Activated CD8-positive, alpha-beta memory T cell treated with anti-CD3 and anti-CD28 coated beads for 48 hours (primary cell): ENCODE measurements at regions not wholly inside any gene's neighbourhood (a gene's known extent, or its start where the extent isn't known, plus 50 kb on each side); places are given as distances from the start of the nearest gene placed in this dataset.

Experiments used
- DNase-seq, 3 experiments: peaks; one replicate each; pipeline ENCODE4 v3.0.0-alpha.2; 2020; ENCODE audit warnings: low read depth in 2 of 3, low spot score in 2 of 3

- DNase-seq: no peak
Observed at GRCh38 chr17:72297326-72298115, 176.7 kb downstream of the SOX9 start.

GRCh38 chr17:72299100-72299499 is 178.3 kb downstream of the SOX9 start:
- no peak for DNase-seq

DNA sequence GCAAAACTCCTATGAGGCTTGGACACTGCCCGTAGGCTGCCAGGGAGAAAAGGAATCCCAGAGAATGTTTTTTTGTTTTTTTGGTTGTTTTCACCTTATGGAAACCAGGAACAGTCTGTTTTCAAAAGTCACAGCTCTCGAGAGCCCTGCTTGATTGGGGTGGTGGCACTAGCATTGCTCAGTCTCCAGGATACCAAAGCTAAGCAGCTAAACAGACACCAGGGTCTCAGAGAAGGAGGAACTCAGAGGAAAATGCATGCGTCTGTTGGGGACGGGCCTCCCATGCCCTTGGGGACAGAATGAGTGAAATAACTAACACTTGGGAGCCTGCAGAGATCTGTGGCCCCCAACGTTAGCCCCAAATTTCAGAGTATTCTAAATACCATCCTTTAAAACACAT is 178.8 kb downstream of the SOX9 start:
- DNase-seq: no peak

DNA sequence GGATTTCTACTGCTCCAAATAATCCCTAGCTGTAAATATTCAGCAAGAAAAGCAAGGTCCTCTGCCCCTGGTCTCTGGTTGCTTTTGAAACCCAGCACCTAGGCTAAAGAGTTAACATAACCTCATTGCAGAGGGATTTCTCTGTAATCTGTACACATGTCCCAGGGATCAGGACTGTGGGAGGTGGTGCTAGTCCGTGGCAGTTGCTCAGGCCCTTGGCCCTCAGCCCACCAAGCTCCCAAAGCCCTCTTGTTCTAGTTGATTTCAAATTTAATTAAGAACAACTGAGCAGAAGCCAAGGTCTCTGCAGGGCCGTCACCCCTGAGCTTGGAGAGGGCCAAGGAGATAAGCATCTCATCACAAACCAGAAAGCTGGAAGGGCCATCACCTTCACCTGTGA is 181.1 kb downstream of the SOX9 start:
- DNase-seq: no peak

DNA sequence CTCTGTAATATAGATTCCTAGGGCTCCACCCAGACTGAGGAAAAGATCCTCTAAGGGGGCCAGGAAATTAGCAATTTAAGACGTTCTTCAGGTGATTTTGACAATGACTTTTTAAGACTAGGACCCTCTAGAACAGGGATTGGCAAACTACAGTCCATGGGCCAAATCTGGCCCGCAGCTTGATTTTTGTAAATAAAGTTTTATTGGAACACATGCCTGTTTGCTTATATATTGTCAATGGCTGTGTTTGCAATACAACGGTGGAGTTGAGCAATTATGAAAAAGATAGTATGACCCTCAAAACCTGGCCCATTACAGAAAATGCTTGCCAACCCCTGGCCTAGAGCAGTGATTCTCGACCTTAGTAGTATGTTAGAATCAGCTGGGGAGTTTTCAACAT is 181.9 kb downstream of the SOX9 start:
- DNase-seq: no peak

GRCh38 chr17:72303787-72304733 is 183.2 kb downstream of the SOX9 start:
- DNase-seq: no peak

- no peak for DNase-seq
Observed at GRCh38 chr17:72304859-72305258, 184.0 kb downstream of the SOX9 start.

GRCh38 chr17:72305472-72305871 is 184.7 kb downstream of the SOX9 start:
- DNase-seq: no peak

- DNase-seq: no peak
Observed at GRCh38 chr17:72306037-72306436, 185.2 kb downstream of the SOX9 start.

DNA sequence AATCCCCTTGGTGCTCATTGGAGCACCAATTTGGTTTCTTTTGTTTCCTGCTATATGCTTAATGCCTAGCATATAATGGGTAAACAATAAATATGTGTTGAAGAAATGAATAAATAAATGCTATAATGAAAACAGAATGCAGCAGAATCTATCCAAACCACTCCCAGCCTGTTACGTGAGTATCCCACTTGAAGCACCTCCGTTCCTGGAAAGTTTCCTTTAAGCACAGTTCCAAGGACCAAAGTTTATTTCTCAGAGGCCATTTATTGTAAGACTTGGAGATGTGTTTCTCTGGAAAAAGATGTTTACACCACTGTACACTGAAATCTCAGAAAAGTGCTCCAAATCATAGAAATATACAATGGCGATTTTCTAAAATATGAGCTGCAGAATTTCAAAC is 187.0 kb downstream of the SOX9 start:
- no peak for DNase-seq

DNA sequence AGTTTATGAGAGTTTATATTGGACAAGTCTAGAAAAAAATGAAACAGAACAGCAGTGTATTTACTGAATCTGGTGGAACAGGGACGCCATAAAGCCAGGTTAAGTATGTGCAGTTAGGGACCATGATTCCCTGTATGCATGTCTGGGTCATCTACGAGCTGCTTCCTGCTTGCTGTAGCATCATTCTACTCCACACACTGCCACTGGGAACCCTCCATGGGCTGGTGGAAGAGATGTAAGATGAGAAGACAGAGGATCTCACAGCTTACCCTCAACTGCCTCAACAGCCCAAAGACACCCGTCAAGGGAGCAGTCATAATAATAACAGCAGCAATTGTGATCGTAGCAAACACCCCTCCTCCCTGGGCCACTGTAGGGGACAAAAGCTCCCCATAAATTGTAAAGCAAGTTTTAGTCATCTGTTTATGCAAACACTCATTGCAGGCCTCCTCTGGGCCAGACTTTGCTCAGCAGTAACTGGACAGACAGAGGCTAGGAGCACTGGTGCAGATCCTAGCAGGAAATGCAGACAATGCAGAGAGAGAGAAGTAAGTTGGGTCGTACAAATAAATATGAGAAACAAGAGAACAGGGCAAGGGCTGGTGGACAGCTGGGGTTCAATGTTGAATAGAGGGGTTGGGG is 188.0 kb downstream of the SOX9 start:
- no peak for DNase-seq

DNA sequence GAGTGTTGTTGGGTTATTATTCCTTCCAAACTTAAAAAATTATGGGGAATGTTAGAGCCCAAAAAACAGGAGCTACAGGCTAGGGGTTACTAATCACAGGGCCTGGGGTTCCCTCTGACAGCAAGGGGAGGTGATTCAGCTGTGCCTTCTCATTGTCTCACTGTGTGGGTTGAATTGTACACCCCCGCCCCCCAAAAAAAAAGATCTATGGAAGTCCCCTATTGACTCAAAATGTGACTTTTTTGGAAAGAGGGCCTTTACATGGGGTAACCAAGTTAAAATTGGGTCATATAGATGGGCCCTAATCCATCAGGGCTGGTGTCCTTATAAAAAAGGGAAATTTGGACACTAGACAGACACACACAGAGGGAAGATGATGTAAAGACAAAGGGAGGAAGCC is 190.2 kb downstream of the SOX9 start:
- DNase-seq: no peak

DNA sequence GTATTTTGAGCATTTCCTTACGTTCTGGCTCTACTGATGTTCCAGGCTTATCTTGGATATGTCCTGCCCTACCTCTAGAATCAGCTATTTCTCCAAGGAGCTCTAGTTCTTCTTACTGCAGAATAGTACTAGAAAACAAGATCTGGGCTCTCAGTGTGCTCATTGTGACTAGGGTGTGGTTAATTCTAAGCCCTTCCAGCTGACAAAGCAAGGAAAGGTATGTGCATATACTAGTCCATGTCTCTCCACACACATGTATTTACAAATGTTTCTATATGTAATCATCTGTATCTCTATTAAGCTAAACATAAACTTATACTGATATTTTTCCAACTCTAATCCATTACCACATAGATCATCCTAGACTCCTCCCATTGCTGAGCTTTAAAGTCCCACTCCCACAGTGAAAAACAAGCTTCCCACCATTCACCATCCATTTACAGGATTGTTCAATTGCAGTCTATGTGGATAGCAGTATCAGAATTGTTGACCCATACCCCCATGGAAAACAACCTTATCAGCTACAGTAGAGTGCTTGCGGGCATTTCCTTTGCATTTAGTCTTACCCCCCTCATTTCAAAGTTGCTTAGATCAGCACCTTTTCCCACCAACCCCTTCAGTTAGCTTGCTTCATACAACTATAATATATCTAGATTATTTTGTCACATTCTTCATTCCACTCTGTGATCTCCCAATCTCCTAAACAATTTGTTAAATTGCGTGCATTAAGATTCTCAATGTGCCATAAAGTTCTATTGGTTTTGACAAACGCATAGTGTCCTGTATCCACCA is 194.5 kb downstream of the SOX9 start:
- no peak for DNase-seq

DNA sequence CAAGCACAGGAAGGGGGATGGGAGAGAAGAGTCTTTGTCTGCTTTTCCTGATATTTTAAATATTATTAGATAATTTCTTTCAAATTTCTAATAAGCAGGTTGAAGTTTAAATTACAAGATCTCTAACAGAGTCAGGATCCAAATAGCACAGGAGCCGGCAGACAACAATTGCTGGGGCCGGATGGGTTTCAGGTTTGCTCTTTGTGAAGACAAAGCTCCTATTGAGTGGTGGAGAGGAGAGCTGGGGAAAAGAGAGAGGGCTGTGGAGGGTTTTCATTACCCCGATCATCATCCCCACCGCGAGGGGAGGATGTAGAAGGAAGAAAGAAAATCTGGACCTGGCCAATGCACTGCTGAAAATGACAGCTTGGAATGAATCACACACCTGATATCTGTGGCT is 197.3 kb downstream of the SOX9 start:
- DNase-seq: no peak

DNA sequence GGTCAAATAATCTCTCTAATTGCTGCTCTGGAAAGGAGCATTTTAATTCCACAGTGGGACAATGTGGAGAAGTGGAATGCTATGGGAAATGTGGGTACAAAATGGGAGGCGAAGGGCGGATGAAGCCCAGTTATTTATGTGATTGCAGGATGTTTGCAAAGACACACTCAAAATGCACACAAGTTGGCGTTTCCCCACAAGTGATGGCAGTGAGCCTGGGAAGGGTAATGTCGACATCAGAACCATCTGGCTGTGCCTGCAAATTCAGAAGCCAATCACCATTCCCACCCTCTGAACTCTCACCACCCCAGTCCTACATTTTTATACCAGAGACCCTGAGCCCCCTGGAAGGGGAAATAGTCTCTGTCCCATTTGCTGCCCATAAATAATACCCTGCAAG is 201.1 kb downstream of the SOX9 start:
- no peak for DNase-seq

GRCh38 chr17:72332367-72332766 is 211.5 kb downstream of the SOX9 start:
- no peak for DNase-seq

GRCh38 chr17:72333570-72333969 is 212.8 kb downstream of the SOX9 start:
- DNase-seq: no peak

DNA sequence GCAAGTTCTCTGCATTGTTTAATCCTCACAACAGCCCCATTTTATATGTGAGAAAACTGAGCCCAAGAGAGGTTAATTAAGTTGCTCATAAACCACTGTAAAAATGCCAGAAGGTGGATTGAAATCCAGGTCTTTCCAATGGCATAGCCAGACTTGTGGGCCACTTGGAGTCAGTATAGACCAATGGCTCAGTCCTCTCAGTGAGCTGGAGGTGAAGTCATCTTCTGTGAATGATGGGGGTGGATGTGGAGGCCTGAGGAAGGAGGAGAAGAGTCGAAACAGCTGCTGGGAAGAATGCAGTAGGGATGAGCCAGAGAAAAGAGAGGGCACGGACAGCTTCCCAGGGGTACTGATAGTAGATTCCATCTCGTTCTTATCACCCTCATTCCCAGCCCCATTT is 213.4 kb downstream of the SOX9 start:
- no peak for DNase-seq

DNA sequence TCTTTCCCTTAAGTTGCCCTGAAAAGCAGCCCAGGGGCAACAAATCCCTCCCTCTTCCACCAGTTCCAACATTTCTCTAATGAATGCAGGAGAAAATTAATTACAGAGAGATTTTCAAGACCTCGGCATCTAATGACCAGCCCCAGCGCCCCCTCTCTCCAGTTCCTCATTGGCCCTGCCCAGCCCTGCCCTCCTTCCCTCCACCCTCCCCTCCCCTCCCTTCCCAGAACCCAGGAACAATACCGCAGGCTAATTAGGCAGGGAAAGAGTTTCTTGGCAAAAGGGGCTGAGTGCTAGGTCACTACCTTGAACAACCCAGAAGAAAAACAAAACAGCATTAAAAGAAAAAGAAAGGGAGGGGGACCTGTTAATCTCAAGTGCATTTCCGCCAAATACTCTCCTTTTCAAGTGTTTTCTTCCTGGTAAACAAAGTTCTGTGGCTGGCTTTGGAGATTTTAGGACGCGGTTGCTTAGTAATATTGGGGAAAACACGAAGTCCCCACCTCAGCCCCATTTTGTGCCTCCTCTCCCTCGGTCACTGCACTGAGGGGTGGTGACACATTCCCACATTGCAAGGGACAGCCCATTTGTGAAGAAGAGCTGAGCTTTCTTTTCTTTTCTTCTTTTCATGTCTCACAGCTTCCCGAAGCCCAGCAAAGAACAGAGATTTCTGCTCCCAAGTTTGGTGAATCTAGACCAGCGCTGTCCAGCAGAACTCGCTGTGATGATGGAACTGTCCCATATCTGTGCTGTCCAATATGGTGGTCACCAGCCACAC is 215.4 kb downstream of the SOX9 start:
- no peak for DNase-seq

DNA sequence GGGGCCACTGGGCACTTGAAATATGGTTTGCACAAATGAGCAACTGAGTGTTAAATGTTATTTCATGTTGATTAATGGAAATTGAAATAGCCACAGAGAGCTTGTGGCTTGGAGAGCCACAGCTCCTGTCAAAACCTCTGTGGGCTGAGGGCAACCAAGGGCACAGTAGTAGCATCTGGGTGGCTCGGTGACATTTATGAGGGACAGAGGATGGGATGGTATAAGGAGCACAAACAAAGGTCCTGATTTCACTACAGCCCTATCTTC is 215.9 kb downstream of the SOX9 start:
- no peak for DNase-seq

GRCh38 chr17:72338304-72338703 is 217.5 kb downstream of the SOX9 start:
- DNase-seq: no peak
